Stimulated activated naive CD4-positive, alpha-beta T cell (primary cell): ENCODE measurements at regions not wholly inside any gene's neighbourhood (a gene's known extent, or its start where the extent isn't known, plus 50 kb on each side); places are given as distances from the start of the nearest gene placed in this dataset.
"Not testable (repeated sequence)": the region's sequence is repeated elsewhere in the genome, so short reads cannot be mapped to it uniquely, and the experiment has no call there.

Source experiments
- DNase-seq, 6 experiments: peaks; one replicate each; lab custom pipeline; 2025; lab: John Stamatoyannopoulos, UW

DNA sequence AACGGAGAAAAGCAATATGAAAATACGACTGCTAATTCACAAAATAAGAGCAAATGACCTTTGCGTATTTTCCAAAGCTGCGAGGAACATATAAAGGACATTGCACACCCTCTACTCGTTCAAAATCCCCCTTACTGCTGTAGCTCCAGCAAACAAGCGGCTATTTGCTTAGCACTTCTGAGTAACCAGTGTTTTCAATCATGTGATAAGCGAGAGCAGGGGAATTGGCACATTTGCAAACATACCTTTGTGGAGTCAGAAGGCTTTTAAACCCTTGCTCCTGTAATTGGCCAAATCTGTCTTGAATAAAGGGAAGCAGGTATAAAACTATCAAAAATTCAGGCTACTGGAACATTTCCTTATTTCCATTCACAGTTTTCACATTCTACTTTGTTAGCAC lies 610.2 kb downstream of the UBE2NL start:
- DNase-seq = no peak

DNA sequence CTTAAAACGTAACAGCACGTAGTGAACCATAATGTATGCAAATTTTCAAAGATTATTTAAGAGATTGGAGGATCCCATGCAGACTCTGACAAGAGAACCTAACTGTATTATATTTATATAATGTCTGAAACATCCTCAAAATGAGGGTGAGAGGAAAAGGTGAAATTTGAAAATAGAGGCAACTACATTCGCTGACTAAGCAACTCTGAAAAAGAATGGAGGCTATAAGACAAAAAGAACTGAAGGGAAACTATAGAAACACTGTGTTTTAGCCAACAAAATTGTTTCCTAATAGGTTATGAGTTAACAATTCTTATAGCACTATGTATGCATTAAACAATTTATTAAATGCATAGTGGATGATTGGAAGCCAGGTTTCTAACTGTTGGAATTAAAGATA lies 648.0 kb downstream of the UBE2NL start:
- no peak for DNase-seq

DNA sequence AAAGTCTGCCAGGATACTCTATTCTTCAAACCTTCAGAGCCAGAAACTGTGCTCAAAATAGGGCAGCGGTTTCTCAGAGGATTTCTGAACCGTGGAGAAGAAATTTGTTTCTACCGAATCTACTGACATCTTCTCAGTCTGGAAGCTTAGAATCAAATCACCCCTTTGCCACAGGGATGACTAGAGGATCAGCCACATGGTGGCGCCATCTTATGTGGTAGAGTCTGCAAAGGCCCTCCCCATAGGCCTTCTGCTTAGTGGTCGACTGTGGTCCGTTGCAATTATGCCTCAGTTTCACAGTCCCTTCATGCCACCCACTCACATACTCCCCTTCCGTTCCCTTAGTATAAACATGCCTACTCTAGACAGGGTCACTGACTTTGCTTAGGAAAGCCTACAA lies 680.7 kb upstream of the SPANXN1 start:
- DNase-seq = no peak

DNA sequence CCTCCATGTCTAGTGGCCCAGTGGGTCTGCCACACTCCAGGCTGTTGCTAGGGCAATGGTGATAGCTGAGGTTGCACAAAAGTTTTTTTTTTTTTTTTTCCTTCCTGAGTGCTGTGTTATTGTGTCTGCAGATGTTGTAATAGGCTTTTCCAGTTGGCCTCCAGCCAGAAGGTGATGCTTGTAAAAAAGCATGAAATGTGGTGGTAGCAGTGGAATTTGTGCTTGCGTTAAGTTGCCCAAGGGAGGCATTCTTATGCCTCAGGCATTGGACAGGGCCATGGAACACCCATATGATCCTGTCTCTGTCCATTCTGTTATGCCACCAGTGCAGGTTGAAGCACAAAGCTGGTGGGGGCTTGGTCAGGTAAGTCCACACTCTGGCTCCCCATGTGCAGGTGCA lies 660.5 kb upstream of the SPANXN1 start:
- DNase-seq = no peak

DNA sequence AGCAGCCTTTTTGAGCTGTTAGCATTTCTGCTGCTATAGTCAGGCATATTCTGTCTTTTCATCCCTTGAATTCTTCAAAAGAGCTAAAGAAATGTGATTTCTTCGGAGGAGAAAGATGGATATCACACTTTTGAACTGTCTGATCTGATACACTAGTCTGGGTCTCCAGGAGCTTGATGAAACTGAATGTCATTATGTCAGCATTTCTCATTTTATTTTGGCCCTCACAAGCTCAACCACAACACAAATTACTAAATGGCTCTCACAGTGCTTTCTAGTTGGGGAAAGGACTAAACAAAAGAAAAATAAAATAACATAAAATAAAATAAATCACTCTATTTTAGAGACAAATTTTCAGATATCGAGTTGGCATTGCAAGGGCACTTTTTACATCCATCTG lies 655.3 kb upstream of the SPANXN1 start:
- no peak for DNase-seq

DNA sequence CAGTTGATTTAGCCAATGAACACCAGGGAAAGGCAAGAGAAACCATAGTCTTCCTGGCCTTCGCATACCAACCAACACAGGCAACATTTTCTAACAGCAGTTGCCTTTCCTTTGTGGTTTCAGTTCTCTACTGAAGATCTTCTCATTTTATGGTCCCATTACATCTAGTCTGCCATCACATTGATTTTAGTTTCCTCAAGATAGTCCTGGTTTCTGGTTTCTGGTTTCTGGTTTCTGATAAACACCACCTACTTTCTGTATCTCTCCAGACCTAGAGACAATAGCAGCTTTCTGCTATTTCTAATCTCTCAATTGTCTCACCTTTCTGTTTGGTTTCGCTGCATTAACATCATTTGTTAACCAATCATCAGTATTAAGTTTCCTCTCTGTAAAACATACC lies 646.3 kb upstream of the SPANXN1 start:
- DNase-seq = no peak

DNA sequence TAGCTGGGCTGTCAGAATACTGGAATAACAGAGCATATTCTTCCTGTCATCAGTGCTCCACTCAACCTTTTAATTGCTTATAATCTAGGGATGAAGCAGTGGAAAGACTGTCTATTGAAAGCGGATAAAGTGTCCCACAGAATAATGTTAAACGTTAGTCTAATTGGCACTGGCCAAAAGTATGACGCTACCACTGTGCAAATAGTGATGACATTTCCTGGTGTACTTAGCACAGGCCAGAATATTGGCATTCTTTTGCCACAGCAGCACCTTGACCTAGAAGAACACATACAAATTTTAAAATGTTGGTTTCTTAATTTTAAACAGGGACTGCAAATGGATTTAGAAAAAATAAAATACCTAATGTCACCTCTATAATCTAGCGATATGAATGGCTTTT lies 635.2 kb upstream of the SPANXN1 start:
- no peak for DNase-seq

DNA sequence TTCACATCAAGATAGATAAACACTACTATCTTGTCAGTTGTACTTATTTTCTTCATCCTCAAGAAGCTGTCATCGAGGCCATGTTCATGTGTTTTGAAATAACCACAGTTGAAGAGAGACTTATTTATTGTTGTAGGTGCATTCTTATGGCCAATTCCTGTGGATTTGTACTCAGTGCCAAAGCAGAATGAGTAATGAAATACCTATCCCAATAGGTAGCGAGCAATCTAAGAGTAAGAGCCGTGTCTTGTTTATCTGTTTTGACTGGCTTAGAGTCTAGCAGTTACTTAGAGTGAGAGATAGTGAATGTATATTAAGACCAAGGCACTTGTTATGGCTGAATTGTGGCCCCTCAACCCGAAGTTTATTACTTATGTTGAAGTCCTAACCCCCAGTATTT lies 631.0 kb upstream of the SPANXN1 start:
- DNase-seq = no peak

DNA sequence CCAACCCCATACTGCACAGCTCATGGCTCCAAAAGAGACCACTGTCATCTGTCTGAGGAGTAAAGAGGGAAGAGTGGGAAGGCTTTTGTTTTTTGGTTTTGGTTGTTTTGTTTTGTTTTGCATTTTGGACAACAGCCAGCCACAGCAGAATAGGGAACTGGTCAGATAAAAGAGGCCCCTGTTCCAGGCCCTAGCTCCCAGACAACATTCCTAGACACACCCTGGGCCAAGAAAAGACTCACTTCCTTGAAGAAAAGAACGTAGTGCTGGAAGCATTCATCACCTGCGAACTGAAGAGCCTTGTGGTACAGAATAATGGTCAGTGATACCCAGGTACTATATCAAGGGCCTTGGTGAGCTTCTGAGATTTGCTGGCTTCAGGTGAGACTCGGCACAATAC lies 619.4 kb upstream of the SPANXN1 start:
- DNase-seq = no peak

DNA sequence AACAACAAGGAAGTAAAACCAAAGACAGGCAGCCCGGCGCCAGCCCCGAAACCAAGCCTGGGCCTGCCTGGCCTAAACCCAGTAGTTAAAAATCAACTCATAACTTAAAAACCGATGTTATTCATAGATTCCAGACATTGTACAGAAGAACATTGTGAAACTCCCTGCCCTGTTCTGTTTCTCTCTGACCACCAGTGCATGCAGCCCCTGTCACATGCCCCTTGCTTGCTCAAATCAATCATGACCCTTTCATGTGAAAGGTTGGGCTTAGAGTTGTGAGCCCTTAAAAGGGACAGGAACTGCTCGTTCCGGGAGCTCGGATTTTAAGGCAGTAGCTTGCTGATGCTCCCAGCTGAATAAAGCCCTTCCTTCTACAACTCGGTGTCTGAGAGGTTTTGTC lies 612.9 kb upstream of the SPANXN1 start:
- not testable (repeated sequence) for DNase-seq

DNA sequence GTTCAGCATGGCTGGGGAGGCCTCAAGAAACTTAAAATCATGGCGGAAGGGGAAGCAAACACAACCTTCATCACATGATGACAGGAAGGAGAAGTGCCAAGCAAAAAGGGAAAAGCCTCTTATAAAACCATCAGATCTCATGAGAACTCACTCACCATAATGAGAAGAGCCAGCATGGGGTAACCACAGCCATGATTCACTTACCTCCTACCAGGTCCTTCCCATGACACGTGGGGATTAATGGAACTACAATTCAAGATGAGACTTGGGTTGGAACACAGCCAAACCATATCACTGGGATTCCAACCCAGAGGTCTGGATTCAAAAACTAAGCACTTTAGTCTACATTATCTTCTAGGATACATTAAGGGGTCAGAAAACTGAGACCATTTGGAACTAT lies 609.6 kb upstream of the SPANXN1 start:
- DNase-seq = no peak

DNA sequence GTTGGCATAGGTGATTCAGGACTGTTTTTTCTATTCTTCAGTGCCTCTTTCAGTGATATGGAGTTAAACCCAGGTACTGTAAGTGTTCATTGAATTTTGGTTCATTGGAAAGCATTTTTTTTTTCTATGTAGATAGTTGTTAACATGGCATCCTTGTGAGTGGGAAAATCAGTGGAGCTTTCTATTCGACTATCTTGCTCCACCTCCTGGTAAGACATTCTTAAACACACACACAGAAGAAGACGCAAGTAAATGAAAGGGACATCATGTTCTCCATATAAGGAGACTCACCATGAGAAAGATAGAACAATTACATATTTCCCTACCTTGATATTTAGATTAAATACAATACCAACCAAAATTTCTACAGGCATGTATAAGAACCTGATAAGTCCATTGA lies 598.5 kb upstream of the SPANXN1 start:
- no peak for DNase-seq

DNA sequence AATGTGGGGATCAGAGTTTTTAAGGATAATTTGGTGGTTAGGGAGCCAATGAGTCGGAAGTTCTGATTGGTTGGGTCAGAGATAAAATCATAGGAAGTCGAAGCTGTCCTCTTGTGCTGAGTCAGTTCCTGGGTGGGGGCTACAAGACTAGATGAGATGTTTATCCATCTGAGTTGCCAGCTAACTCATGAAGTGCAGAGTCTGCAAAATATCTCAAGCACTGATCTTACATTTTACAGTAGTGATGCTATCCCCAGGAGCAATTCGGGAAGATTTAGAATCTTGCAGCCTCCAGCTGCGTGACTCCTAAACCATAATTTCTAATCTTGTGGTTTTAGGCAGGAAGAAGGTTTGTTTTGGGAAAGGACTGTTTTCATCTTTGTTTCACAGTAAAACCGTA lies 565.8 kb upstream of the SPANXN1 start:
- no peak for DNase-seq

DNA sequence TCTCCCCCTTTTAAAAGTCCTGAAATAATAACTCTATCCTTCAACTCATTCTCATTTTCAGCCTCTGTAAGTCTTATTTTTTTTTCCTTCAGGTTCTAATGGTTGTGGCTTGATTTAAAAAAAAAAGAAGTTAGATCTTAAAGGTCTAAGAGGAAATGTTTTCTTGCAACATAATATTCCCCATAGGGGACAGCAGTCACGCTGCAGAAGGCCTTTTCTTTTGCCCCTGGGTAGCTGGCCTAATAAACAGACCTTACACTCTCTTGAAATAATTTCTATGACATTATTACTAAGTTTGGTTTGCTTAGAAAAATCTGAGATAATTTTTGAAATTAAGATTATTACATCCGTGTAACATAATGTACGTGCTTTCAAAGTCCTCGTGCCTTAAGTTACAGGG lies 564.1 kb upstream of the SPANXN1 start:
- no peak for DNase-seq

DNA sequence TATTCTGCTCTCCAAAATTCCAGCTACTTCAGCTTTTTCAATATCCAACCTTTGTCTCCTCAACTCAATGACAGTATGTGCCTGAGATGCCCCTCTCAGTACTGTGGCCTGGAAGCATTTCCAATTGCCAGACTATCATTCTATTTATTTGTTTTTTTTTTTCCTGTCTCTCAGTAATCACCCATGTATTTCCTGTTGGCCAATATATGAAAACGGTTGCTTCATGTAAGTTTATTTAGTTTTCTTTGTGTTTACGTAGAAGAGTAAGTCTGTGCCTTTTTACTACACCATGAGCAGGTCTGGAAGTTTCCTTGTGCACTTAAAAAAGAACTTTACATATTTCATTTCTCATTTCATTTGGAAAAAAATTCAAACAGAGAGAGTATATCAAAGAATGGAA lies 537.5 kb upstream of the SPANXN1 start:
- DNase-seq = no peak

DNA sequence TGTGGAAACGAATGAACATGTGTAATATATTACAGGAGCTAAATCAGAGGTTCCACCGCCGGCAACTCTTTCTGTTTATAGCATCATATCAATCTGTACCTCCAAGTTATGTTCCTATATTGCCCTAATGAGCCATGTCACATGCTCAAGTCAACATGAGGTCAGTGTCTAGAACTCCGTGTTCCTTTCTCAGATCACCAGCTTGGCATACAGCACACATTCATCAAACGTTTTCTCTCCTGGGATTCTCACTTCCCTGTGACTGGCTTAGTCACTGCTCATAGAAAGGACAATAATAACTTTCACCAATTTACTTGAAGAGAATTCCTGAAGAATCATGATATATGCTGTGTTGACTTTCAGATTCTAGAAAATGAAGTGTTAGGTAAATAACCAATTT lies 532.0 kb upstream of the SPANXN1 start:
- no peak for DNase-seq

DNA sequence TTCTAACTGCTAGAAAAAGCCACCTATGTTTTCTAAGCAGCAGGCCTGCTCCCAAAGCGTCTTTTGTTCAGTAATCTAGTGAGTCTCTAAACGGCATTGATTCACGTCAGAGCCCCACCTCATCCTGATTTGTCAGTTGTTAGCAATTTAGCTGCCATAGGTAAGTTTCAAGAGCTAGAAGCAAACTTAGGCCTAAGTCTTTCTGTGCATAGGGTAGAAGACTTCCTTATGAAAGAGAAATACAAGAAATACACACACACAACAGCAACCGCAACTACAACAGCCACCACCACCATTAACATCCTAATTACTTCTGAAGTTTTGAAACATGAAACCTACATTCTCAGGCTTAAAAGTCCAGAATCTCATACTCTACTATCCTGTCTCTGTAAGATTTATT lies 531.1 kb upstream of the SPANXN1 start:
- DNase-seq = no peak

DNA sequence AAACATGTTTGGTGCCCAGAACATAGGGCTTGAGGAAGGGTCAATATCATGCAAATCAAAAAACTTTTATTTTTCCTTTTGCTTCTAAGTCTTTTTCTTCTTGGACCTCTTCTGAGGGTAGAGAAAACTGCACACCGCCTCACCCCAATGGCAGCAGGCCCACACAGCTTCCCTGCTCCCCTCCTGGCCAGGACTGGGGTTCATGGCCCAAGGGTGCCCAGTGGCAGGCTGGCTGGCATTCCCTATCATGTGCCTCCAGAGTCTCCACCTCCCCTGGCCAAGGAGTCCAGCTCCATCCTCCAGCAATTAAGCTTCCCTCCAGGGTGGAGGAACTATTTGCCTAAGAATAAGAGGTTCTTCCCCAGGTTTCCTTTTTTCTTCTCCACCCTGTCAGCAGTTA lies 529.6 kb upstream of the SPANXN1 start:
- DNase-seq = no peak

DNA sequence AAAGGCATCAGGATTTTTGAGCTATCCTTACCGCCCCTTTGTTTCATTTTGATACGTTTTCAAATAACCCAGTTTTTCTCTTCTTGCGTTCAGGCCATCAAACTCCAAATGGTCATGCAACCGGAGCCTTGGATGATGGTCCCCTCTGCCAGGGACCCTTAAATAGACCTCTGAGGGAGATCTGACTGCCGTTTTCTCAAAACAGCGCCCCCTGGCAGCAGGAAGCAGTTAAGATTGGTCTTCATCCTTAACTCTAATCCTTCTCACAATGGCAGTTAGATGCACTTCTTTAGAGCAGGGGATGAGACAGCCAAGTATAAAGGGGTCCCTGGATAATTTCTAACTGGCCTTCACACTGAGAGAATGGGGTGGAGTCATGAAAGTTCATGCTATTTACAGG lies 525.0 kb upstream of the SPANXN1 start:
- DNase-seq = no peak

DNA sequence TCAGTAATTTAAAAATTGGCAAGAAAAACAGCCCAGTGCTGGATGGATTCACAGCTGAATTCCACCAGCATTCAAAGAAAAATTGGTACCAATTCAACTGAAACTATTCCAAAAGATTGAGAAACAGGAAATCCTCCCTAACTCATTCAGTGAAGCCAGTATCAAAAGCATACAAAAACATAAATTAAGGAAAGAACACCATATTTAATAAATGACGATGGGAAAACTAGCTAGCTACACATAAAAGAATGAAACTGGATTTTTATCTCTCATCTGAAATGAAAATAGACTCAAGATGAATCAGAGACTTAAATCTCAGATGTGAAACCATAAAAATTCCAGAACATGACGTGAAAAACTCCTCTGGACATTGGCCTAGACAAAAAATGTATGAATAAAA lies 516.8 kb upstream of the SPANXN1 start:
- DNase-seq = no peak

DNA sequence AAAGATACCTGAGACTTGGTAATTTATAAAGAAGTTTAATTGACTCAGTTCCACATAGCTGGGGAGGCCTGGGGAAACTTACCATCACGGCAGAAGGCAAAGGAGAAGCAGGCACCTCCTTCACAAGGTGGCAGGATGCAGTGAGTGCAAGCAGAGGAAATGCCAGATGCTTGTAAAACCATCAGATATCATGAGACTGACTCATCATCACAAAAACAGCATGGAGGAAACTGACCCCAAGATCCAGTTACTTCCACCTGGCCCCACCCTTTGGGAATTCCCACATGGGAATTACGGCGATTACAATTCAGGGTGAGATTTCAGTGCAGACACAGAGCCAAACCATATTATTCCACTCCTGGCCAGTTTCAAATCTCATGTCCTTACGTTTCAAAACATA lies 514.7 kb upstream of the SPANXN1 start:
- DNase-seq = no peak

DNA sequence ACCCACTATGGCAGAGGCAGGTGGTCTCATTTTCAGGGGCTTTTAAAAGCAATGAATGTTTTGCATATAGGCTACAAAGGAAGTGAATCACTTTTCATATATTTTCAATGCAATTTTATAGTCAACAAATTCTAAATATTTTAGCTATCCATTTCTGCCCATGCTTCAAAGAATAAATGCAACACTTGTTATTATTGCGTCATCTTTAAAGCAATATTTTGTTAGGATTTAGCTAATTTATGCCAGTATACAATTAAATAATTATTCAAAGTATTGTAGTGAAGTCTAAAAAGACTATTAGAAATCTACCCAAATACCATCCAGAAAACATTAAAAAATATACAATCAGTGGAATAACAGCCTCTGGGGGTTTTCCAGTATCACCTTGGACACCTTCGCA lies 509.1 kb upstream of the SPANXN1 start:
- no peak for DNase-seq

DNA sequence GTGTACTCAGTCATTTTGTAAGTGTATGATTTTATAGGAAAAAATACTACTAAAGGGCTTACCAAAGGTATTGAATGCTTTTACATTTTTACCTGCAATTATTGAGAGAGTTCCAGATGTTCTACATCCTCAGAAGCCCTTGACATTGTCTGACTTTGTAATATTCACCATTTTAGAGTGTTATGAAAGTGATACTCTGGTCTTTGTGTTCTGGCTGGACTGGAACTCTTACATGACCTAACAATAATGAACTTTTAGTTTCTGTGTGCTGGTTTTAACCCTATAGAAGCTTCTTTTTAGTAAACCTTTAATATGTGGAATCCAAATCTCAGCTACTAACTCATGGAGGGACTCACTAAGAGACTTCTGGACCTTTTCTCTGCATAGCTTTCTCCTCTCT lies 478.8 kb upstream of the SPANXN1 start:
- no peak for DNase-seq

DNA sequence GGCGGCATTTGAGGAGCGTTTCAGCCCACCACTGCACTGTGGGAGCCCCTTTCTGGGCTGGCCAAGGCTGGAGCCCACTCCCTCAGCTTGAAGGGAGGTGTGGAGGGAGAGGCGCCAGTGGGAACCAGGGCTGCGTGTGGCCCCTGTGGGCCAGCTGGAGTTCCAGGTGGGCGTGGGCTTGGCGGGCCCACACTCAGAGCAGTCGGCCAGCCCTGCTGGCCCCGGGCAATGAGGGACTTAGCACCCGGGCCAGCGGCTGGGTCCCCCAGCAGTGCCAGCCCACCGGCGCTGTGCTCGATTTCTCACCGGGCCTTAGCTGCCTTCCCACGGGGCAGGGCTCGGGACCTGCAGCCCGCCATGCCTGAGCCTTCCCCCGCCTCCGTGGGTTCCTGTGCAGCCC lies 463.8 kb upstream of the SPANXN1 start:
- DNase-seq = not testable (repeated sequence)

DNA sequence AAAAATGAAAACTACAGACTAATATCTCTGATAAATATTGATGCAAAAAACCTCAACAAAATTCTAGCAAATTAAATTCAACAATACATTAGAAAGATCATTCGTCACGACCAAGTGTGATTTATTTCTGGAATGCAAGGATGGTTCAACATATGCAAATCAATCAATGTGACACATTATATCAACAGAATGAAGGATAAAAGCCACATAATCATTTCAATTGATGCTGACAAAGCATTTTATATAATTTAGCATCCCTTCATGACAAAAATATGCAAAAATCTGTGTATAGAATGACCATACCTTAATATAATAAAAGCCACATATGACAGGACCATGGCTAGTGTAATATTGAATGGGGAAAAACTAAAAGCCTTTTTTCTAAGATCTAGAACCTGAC lies 457.2 kb upstream of the SPANXN1 start:
- DNase-seq = no peak
